Esophagus squamous epithelium (tissue), 4 donors: ENCODE measurements at regions not wholly inside any gene's neighbourhood (a gene's known extent, or its start where the extent isn't known, plus 50 kb on each side); places are given as distances from the start of the nearest gene placed in this dataset.

Experiments
- CTCF ChIP-seq, 6 experiments: fragments of 450-650 bp in 4 of 6; fragments of 200-600 bp in 2 of 6; sonication (generic) in 2 of 6; IDR thresholded peaks; one replicate each; pipeline ENCODE4 v1.5.1; 2016 to 2019; ENCODE audit warnings: antibody characterized with exemption in 6 of 6, mild to moderate bottlenecking in 4 of 6, moderate library complexity in 4 of 6
- POLR2A ChIP-seq, 4 donors: fragments of 450-650 bp; IDR thresholded peaks; one replicate each; pipeline ENCODE4 v1.6.1; 2017; ENCODE audit warnings: antibody characterized with exemption in 4 of 4, mild to moderate bottlenecking in 4 of 4, moderate library complexity in 3 of 4

GRCh38 chr5:39942606-39943005 lies 517.8 kb upstream of the DAB2 start:
- no peak for TF ChIP-seq CTCF (IDR thresholded peaks at IDR 0.05)
- TF ChIP-seq POLR2A (IDR thresholded peaks at IDR 0.05), result no peak
